Tibial artery (tissue), 4 donors: ENCODE measurements at regions not wholly inside any gene's neighbourhood (a gene's known extent, or its start where the extent isn't known, plus 50 kb on each side); places are given as distances from the start of the nearest gene placed in this dataset.

Experiments
- DNase-seq, 2 donors: peaks; one replicate each; pipeline ENCODE4 v3.0.0-alpha.2; 2019
- H3K27ac ChIP-seq, 2 donors: fragments of 200-600 bp; sonication (generic) in 1 of 2; 1 replicate in 1 of 2; 2 replicates in 1 of 2; pipeline ENCODE4 v1.5.1; 2018 to 2019; ENCODE audit warnings: mild to moderate bottlenecking in 1 of 2
- H3K27me3 ChIP-seq, 2 donors: fragments of 200-600 bp; sonication (generic) in 1 of 2; one replicate each; pipeline versions ENCODE4 v1.5.1 to v1.6.0; 2016 to 2019
- H3K36me3 ChIP-seq, 3 donors: fragments of 200-600 bp; sonication (generic) in 2 of 3; one replicate each; pipeline ENCODE4 v1.5.1; 2016 to 2019; ENCODE audit warnings: mild to moderate bottlenecking in 2 of 3
- H3K4me1 ChIP-seq, 4 donors: fragments of 200-600 bp; sonication (generic) in 2 of 4; 1 replicate in 3 of 4; 2 replicates in 1 of 4; pipeline ENCODE4 v1.5.1; 2016 to 2019
- H3K4me3 ChIP-seq, 2 donors: fragments of 200-600 bp; sonication (generic) in 1 of 2; 1 replicate in 1 of 2; 2 replicates in 1 of 2; pipeline ENCODE4 v1.5.1; 2018 to 2019; ENCODE audit warnings: mild to moderate bottlenecking in 2 of 2
- H3K9me3 ChIP-seq, 3 donors: fragments of 200-600 bp; sonication (generic) in 1 of 3; one replicate each; pipeline ENCODE4 v1.5.1; 2016 to 2019
- CTCF ChIP-seq, 2 experiments: fragments of 200-600 bp in 1 of 2; fragments of 450-650 bp in 1 of 2; IDR thresholded peaks; one replicate each; pipeline ENCODE4 v1.5.1; 2017 to 2019; ENCODE audit warnings: antibody characterized with exemption in 2 of 2, mild to moderate bottlenecking in 1 of 2, moderate library complexity in 1 of 2
- intact Hi-C: fragments of 100-400 bp; cut with DNase I; formaldehyde crosslinking; loops from one replicate; pipeline ENCODE4 v1.15.0; 2023; ENCODE audit warnings: low total_unique reads

DNA sequence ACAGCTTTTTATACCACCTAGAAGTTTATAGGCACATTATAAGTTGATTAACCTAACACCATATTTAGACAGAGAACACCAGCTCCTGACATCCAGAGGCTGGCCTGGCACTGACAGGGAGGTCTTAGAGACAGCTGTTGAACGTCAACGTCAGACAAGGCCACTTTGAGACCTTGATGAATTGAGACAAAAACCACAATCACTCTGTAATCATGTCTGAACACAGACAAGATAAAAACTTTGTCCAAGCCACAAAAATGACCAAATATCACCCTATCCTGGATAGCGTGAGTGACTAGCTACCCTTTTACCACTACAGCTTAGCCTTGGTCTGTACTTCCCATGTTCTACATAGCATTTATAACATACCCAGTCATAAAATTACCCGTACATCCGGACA is 403.6 kb upstream of the CHRM3 start:
- DNase-seq: no peak
- intact Hi-C loops: no loop called here
- TF ChIP-seq CTCF (IDR thresholded peaks at IDR 0.05): no peak
- Histone ChIP-seq H3K4me1 (no peaks in the 10 kb centered on the region), H3K27ac (no peak overlapping the region), H3K36me3 (no peaks in the 10 kb centered on the region), H3K4me3 (no peak overlapping the region), H3K9me3 (no peaks in the 10 kb centered on the region), H3K27me3 (no peaks in the 10 kb centered on the region)

DNA sequence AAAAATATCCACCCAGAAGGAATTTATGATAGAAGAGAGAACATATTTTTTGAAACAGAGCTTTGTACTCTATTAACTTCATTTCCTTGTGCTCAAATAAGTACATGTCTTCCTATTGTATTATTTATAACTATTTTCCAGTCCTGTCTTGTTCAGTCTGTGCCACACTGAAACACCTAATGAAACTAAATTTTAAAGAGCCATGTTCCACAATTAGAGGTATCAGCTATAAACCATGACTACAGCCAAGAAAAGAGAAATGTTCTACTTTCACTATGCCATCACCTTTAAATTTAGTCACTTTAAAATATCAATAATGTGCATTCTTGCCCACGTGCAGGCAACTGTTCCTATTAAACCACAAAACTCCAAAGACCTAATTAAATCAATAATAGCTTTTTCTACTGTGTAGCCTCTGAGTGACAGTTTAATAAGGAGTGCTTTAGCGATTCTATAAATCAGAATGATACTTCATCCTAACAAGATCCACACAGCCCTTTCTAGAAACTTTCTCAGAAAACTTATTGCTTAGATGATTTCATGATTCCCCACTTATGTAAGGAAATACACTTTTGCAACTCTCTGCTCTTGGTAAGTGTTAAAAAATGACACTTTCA is 404.9 kb upstream of the CHRM3 start:
- Histone ChIP-seq H3K4me3 (no peak overlapping the region), H3K36me3 (no peaks in the 10 kb centered on the region), H3K27ac (no peak overlapping the region), H3K9me3 (no peaks in the 10 kb centered on the region), H3K4me1 (no peaks in the 10 kb centered on the region), H3K27me3 (no peaks in the 10 kb centered on the region)
- DNase-seq: no peak
- TF ChIP-seq CTCF (IDR thresholded peaks at IDR 0.05): no peak
- intact Hi-C loops: no loop called here

DNA sequence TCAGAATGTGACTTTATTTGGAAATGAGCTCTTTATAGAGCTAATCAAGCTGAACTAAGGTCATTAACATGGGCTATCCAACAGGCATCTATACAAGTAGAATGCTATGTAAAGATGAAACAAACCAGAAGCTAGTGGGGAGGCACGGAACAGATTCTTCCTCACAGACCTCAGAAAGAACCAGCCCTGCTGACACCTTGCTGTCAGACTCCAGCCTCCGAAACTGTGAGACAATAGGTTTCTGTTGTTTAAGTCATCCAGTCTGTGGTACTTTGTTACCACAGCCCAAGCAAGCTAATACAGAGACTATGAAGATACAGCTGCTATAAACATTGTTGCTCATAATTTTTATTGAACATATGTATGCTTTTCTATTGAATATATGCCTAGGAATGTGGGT is 406.3 kb upstream of the CHRM3 start:
- H3K4me3 ChIP-seq: no peak overlapping the region
- intact Hi-C loops: no loop called here
- H3K36me3 ChIP-seq: no peaks in the 10 kb centered on the region
- TF ChIP-seq CTCF (IDR thresholded peaks at IDR 0.05): no peak
- no peaks in the 10 kb centered on the region for H3K9me3 ChIP-seq
- no peaks in the 10 kb centered on the region for H3K27me3 ChIP-seq
- H3K4me1 ChIP-seq: no peaks in the 10 kb centered on the region
- no peak overlapping the region for H3K27ac ChIP-seq
- DNase-seq: no peak

DNA sequence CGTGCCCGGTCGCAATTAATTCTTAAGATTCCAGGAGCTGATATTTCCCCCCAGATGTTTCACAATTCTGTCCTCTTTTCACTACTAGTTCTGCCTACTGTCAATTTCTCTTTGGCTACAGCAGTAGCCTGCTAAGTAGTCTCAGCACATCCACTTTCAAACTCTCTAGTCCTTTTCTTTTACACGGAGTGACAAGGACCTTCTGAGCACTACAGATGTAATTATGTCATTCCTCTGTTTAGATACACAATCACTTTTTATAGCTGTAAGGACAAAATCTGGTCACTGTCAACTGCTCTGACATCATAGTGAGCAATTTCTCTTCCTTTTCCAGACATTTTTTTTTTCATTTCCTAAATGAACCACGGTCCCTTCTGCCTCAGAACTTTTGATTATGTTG is 421.7 kb upstream of the CHRM3 start:
- Histone ChIP-seq H3K27me3 (no peaks in the 10 kb centered on the region), H3K4me1 (peaks cover 0 to 3% (median 0%) of the 10 kb centered on the region in 4 donors), H3K4me3 (no peak overlapping the region), H3K9me3 (no peaks in the 10 kb centered on the region), H3K36me3 (no peaks in the 10 kb centered on the region), H3K27ac (no peak overlapping the region)
- intact Hi-C loops: no loop called here
- no peak for DNase-seq
- no peak for TF ChIP-seq CTCF (IDR thresholded peaks at IDR 0.05)

- Histone ChIP-seq H3K9me3 (no peaks in the 10 kb centered on the region), H3K4me3 (no peak overlapping the region), H3K36me3 (no peaks in the 10 kb centered on the region), H3K27ac (no peak overlapping the region), H3K4me1 (peaks cover 0 to 3% (median 0%) of the 10 kb centered on the region in 4 donors), H3K27me3 (no peaks in the 10 kb centered on the region)
- no peak for TF ChIP-seq CTCF (IDR thresholded peaks at IDR 0.05)
- intact Hi-C loops: no loop called here
- no peak for DNase-seq
Measured at GRCh38 chr1:238962941-238963340, 423.4 kb upstream of the CHRM3 start.

DNA sequence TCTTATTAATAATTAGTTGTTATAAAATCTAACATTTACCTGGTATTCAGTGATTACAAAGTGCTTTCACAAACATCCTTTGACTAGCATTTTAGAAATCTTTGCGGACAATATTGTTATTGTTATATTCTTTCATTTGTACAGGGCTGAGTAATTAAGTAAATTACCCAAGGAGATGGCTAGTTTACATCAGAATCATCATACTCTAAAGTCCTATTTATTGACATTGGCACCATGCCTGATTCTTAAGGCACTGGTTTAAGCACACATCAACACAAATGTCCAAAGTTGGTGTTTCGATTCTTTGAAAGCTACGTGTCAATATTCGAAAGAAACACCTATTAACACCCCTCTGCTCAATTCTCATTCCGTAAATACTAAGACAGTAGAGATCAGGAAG is 424.6 kb upstream of the CHRM3 start:
- H3K36me3 ChIP-seq: no peaks in the 10 kb centered on the region
- H3K4me3 ChIP-seq: no peak overlapping the region
- no peak for TF ChIP-seq CTCF (IDR thresholded peaks at IDR 0.05)
- no peaks in the 10 kb centered on the region for H3K27me3 ChIP-seq
- H3K9me3 ChIP-seq: no peaks in the 10 kb centered on the region
- intact Hi-C loops: no loop called here
- H3K27ac ChIP-seq: no peak overlapping the region
- DNase-seq: no peak
- peaks cover 0 to 3% (median 0%) of the 10 kb centered on the region in 4 donors for H3K4me1 ChIP-seq
